Sigmoid colon (tissue), 3 donors: ENCODE measurements at regions not wholly inside any gene's neighbourhood (a gene's known extent, or its start where the extent isn't known, plus 50 kb on each side); places are given as distances from the start of the nearest gene placed in this dataset.

Experiments used
- CTCF ChIP-seq, 4 experiments: fragments of 450-650 bp in 3 of 4; fragments of 200-600 bp in 1 of 4; IDR thresholded peaks; one replicate each; pipeline ENCODE4 v1.5.1; 2016 to 2019; ENCODE audit warnings: antibody characterized with exemption in 4 of 4, mild to moderate bottlenecking in 3 of 4, moderate library complexity in 2 of 4
- POLR2A ChIP-seq, 2 donors: fragments of 450-650 bp; IDR thresholded peaks; one replicate each; pipeline ENCODE4 v1.6.1; 2016; ENCODE audit warnings: antibody characterized with exemption in 2 of 2, mild to moderate bottlenecking in 2 of 2, moderate library complexity in 2 of 2

GRCh38 chr12:114194956-114195355 is 211.0 kb downstream of the TBX5 start:
- TF ChIP-seq CTCF (IDR thresholded peaks at IDR 0.05) (no peak), POLR2A (IDR thresholded peaks at IDR 0.05) (no peak)
